AG09319 (cell line): ENCODE measurements at regions not wholly inside any gene's neighbourhood (a gene's known extent, or its start where the extent isn't known, plus 50 kb on each side); places are given as distances from the start of the nearest gene placed in this dataset.

ENCODE experiments used
- DNase-seq: peaks from one replicate; pipeline ENCODE4 v3.0.0-alpha.2; 2010; ENCODE audit warnings: low read depth; ENCODE audit errors: extremely low read depth
- TF ChIP-seq, protein P1 (sequence below): IDR thresholded peaks from 2 replicates; pipeline ENCODE4 v1.5.1; 2011; ENCODE audit warnings: low read depth, mild to moderate bottlenecking, inconsistent platforms, low read length, moderate library complexity

DNA sequence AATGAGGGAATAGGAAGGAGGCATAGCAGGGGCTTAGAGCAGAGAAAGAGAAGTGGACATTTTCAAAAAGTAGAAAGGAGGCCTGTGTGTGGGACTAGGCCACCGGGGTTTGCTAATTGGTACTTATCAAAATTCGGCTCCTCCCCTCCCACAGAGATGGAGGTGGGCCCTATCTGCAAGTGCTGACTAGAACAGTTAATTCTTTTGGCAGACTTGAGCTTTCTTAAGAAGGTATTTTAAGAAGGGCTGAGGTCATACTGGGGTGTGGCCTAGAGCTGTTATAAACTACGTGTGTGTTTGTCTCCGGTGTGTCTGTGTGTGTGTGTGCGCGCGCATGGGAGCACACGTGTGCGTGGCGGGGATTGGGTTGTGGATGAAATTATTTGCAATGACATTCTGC is 1086.5 kb downstream of the EFNA5 start:
- DNase-seq, result no peak

DNA sequence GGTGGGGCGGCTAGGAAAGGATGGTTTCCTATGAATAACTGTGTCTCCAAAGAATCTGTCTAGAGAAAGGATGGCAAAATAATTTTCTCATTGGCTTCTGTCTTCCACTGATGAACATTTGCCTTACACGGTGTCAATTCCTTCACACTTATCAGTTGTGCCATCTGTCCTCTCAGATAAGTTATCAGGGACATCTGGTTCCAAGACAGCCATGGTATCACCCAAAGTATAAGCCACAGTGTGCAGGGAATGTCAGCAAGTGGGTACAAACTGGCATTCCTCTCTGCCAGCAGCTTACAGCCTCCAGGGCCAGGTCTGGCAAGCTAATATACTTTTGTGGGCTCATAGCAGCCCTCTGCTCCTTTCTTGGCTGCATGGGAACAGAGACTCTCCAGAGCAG is 1092.0 kb downstream of the EFNA5 start:
- TF ChIP-seq, protein P1, sequence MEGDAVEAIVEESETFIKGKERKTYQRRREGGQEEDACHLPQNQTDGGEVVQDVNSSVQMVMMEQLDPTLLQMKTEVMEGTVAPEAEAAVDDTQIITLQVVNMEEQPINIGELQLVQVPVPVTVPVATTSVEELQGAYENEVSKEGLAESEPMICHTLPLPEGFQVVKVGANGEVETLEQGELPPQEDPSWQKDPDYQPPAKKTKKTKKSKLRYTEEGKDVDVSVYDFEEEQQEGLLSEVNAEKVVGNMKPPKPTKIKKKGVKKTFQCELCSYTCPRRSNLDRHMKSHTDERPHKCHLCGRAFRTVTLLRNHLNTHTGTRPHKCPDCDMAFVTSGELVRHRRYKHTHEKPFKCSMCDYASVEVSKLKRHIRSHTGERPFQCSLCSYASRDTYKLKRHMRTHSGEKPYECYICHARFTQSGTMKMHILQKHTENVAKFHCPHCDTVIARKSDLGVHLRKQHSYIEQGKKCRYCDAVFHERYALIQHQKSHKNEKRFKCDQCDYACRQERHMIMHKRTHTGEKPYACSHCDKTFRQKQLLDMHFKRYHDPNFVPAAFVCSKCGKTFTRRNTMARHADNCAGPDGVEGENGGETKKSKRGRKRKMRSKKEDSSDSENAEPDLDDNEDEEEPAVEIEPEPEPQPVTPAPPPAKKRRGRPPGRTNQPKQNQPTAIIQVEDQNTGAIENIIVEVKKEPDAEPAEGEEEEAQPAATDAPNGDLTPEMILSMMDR, result no peak

More for the DNA sequence above, 1086.5 kb downstream of the EFNA5 start:
- TF ChIP-seq, protein P1, result no peak

GRCh38 chr5:106574820-106575219 is 1095.9 kb downstream of the EFNA5 start:
- no peak for DNase-seq
- TF ChIP-seq, protein P1, result no peak

More for the DNA sequence above, 1092.0 kb downstream of the EFNA5 start:
- no peak for DNase-seq

- no peak for DNase-seq
- TF ChIP-seq, protein P1, result no peak
Measured at GRCh38 chr5:106566031-106566430, 1104.7 kb downstream of the EFNA5 start.

DNA sequence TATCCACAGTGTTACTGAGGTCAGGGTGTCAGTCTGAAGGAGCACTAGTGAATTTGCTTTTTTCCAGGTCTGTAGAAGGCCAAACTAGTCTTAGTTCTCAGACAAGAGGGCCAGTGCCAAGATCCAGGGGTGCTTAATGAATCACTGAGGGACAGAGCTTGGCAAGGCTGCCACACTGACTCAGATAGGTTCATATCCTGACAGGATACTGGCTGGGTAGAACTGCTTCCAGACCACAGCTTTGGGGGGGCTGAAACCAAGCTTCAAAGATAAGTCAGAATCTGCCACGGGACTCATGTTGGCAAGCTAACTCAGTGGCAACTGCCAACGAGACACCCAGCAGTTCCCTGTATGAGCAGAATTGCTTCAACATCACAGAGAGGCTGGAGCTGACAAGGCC is 1125.4 kb downstream of the EFNA5 start:
- DNase-seq, result no peak
- TF ChIP-seq, protein P1, result no peak

- TF ChIP-seq, protein P1, result no peak
- no peak for DNase-seq
Measured at GRCh38 chr5:106543330-106543729, 1127.4 kb downstream of the EFNA5 start.

DNA sequence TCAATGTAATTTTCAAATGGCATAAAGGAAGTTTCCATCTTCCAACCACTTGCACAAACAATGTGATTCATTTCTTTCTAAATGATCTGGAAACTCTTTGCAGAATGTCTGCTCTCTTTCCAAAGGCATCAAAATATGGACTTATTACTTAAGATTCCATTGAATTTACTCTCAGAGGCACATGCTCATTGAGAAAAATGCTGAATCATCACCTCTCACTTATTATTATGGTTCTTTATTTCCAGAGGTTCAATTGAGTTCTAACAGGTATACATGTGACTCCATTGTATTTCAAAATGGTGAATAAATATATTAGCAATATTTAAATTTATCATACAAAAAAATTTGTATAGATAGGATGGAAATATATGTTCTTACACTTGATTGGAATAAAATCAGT is 1140.6 kb downstream of the EFNA5 start:
- TF ChIP-seq, protein P1, result no peak
- no peak for DNase-seq
